SKM-1 (cell line): ENCODE measurements at regions not wholly inside any gene's neighbourhood (a gene's known extent, or its start where the extent isn't known, plus 50 kb on each side); places are given as distances from the start of the nearest gene placed in this dataset.
"Not testable (repeated sequence)": the region's sequence is repeated elsewhere in the genome, so short reads cannot be mapped to it uniquely, and the experiment has no call there.

Experiments used
- DNase-seq: peaks from one replicate; lab custom pipeline; 2025; ENCODE audit not compliant: unreplicated experiment; lab: John Stamatoyannopoulos, UW

DNA sequence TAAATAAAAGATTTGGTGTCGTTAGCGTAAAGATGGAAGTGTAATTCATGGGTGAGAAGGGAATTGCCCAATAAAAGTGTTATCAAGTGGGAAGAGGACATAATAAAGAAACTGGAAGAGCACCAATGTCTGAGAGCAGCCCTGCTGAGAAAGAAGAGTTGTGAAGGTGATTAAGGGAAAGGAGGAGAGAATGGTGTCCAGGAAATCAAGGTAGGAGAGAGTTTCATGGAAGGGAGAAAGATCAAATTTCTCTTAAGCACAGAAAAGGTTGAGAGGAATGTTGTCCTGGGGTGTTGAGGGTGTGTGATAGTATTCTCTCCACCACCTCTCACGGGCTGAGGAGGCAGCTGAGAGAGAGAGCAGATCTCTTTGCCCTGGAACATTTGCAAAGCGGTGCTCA, 339.7 kb downstream of the SATB1 start:
- DNase-seq: no peak

DNA sequence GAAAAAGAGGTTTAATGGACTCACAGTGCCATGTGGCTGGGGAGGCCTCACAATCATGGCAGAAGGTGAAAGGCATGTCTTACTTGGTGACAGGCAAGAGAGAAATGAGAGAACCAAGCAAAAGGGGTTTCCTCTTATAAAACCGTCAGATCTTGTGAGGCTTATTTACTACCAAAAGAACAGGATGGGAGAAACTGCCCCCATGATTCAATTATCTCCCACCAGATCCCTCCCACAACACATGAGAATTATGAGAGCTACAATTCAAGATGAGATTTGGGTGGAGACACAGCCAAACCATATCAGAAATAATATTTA, 340.8 kb upstream of the TBC1D5 start:
- not testable (repeated sequence) for DNase-seq

DNA sequence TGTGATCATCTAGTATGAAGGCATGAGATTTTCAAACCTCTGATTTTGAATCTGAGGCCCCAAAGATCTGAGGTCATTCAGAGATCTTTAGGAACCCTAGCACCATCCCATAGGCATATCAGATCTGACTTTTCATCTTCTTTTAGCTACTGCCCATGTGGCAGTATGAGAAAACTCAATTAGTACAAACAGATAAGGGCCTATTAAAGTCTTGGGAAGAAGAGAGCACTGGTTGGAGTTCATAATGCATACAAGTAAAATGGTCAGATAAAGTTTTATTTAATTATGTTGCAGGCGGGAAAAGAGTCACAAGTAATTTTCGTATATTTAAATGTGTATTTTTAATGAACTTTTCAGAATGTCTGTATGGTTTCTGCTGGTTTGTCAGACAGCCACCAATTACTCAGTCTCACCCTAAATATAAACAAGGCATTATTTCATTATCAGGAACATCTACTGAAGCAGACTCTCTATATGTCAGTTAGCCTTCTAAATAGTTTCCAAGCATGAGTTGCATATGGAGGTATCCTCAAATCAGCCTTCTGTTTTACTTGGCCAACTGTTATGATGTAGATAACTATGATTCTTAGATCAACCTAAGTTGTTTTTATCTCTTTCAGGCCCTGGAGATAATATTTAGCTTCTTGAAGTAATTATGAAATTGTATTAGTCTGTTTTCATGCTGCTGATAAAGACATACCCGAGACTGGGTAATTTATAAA, 340.3 kb upstream of the TBC1D5 start:
- DNase-seq: no peak

DNA sequence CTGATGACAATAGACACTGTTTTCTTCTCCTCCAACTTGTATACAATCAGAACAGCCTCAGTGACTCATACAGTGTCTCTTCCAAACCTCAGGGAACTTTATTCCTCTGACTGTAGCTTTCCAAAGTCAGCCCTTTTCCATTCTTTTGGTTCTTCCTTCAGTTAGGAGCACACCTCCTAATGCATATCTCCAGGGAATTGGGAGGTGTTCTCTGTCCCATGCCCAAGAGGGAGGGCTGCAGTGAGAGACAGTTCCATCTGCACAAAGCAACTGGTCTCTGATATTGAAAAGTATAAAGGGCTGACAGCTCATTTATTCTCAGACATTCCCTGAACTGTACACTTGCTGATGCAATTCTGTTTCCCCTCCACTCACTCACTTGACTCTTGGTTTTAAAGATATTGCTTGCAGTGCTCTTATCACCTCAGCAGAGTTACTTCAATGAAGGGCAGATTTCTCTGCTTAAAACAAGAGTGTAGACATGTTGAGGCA, 337.8 kb upstream of the TBC1D5 start:
- DNase-seq: no peak

DNA sequence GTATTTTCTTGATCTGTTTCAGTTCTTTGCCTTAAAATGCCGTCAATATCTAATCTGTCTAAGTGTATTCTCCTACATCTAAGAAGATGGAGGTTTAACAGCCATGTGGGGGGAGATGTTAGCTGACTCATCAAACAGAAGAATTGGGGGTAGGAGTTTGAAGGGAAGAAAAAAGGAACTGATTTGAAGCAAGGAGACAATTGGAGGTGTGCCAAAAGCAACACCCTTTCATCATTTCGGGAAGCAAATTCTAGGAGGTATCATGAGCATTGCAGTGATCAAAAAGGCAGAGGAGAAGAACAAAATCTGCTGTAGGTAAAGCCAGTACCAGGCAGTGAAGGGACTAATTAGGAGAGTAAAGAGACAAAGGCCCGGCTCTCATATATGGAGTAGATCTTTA, 337.3 kb upstream of the TBC1D5 start:
- DNase-seq: peak; percentile 43

DNA sequence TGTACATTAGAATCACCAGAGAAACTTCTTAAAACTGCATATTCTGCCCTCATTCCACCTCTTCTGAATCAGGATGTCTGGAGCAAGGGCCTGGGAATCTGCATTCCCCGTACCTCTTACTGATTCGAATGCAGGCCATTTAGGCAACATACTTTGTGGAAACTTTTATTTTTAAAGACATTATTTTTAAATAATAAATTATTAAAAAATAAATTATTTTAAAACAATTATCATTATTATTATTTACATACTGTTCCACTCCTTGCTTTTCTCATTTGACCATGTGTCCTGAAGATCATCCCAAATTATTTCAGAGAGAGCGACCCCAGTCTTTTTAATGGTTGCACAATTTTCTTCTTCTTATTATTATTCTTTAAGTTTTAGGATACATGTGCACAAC, 336.6 kb upstream of the TBC1D5 start:
- DNase-seq: no peak

DNA sequence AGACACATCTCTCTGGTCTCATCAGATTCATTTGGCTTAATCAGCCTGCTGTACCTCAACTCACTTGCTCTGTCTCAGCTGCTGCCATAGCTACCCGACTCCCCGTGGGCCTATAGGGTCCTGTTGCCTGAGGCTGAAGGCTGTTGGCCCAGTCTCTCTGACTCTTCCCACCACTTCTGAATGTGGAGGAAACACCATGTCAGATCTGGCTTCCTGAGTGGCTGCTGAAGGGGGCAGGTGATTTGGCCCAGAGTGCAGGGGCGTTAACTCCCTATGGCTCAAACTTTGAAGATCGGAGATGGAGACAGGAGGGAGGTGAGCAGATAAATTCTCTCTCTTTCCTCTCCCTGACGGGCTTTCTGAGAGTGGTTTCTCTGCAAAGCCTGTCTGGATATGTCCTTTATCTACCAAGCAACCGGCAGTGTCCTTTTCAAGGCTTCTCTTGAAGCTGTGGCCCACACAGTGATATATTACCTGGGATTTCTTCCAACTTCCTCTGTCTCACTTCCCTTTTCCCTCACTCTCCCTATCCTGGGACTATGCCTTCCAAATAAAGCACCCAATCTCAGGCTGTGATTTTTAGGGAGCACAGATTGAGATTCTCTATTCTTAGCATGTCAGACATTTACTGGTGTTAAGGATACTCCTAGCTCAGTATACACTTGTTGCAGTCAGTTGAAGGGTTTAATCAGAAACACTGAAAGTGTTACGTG, 334.9 kb upstream of the TBC1D5 start:
- DNase-seq: no peak

DNA sequence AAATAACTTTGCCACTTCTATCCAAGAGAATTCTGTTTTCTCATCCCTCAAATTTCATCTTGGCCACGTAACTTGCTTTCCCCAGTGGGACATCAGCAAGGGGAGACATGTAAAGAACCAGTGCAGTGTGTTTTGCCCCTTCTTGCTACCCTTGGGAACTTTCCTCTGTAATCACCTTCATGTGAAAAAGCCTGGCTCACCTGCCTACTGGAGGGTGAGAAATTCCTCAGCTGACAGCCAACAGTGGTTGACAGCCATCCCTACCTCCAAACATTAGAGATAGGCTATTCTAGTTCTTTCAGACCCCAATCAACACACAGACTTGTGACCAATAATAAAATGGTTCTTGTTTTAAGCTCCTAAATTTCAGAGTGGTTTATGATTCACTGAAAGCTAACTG, 333.9 kb upstream of the TBC1D5 start:
- DNase-seq: no peak

DNA sequence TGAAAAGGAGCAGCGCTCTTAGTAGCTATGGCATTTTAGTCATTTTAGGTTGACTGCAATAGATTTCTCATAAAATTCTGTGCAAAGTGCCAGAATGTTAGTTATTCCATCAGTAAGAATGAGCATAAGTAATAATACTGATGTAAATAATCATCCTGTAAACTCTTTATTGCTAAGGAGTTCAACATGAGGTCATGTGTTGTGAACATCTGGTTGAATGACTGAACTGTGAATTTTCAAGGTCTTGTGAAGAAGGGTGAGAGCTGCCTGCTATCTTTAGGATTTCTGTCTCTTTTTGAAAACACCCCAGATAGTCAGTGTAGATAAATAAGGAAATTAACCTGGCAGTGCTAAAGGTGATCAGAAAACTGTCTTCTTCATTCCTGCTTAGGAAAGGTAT, 333.4 kb upstream of the TBC1D5 start:
- no peak for DNase-seq

DNA sequence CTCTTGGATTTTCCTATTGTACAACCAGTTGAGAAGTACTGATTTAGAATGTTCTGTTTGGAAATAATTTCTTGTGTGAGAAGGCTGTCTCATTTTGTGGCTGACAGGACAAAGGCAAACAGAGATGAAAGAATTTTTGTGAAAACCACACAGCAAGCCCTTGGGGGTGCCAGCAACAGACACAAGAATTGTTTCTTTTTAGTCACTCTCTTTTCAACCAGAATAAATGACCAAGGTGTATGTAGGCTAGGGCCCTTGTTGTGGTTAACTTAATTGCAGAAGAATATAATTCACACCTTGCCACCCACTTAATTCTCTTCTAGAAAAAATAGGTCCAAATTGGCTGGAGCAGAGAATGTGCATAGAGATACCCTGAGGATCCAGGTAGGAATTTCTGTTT, 329.4 kb upstream of the TBC1D5 start:
- DNase-seq: no peak

DNA sequence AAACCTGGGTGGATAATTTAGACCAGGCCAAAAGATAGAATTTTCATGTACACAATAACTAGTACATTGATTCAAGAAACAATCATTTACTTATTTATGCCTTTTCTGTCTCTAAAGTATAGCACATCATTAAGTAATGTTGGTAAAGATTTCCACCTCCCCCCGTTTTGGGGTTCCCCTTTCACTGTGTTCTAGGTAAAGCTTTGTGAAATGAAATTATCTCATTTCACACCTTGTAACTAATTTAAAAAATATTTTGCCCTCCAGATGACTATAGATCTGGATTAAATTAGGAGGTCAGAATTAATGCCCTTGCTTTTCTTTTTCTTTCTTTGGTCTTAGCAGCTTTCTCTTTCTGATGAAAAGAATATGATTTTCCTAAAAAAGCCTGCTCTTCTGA, 328.5 kb upstream of the TBC1D5 start:
- no peak for DNase-seq

DNA sequence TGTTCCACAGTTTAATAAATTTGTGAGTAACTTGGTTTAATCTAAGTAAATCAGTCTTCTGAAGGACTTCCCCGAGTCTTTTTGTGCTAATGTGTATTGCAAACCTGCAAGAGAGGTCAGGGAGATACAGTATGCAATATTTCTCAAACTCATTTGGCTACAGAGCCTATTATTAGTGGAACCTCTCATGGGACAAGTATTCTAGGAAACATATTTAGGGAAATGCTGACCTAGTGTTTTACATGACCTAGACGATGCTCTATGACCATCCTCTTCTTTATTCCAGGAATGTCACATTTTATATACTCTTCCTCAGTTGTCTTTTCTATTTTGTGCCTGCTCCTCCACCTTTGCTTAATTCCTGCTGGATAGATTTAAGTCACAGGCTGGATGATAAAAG, 327.8 kb upstream of the TBC1D5 start:
- DNase-seq: no peak

DNA sequence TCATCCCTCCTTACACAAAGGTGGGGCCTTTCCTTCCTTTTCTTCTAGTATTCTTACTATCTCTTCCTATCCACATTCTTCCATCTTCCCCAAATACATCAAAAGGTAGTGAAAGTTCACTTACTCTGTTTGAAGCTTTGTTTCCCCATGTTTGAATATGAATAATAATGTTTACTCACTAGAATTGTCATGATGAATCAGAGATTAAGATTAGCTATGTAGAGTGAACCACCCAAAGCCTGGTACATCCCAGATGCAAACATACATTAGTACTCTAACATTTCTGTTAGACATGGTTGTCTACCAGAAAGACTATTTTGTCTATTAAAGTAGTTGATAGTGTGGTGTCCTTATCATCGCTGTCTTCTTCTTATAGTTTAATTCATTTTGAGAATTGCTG, 327.1 kb upstream of the TBC1D5 start:
- DNase-seq: no peak

DNA sequence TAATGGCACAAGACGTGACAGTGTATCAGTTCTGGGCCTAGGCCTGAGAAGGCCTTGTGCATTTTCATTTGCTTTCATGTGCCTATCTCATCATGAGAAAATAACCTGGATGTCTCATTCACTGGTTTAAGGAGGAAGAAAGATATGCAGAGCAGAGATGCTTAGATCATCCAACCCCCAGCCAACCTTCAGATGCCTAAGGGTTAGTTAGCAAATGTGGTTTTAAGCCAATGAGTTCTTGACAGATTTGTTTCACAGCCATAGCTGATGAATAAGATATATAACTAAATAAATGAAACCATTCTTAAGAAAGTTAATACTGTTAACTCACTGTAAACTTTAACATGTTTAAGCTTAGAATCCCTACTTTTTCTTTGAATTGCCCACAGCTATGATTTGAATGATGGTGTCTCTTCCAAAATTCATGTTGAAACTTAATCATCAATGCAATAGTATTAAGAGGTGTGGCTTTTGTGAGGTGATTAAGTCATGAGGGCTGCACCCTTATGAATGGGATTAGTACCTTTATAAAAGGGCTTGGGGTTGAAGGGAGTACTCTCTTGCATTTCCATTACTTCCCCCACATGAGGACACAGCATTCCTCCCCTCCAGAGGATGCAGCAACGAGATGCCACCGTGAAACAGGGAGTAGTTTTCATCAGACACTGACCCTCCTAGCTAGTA, 324.6 kb upstream of the TBC1D5 start:
- no peak for DNase-seq

DNA sequence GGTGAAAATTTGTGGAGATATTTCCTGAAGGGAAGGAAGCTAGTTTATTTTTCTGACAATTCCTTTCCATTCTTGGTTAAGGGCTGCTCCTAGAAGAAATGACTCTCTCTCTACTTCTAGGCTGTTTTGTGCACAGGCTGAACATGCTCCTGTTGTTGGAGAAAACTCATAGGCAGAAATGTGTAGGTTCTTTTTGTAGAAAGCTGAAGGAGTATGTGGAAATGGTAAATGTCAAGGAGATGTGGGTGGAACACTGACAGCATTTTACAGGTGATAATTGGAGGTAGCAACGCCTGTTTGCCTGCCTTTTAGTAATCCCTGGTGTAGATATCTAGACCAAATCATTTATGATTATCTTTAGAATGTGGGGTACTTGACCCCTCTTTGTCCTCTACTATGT, 322.2 kb upstream of the TBC1D5 start:
- DNase-seq: no peak

DNA sequence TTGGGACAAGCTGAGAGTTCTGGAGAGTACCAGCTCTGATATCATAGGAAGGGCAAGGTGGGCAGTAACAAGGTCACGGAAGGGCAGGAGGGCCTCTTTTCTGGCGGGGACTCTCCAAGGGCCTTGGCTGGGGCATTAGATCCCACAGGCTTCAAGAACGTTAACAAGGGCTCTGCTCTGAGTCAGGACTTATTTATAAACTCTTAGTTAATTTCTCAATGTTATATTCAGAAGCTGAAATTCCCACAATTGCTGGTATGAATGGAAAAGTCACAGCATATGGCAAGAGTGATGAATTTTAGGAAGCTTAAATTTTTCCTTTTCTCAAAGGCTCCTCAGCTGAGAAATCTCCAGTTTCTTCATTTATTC, 320.2 kb upstream of the TBC1D5 start:
- no peak for DNase-seq

DNA sequence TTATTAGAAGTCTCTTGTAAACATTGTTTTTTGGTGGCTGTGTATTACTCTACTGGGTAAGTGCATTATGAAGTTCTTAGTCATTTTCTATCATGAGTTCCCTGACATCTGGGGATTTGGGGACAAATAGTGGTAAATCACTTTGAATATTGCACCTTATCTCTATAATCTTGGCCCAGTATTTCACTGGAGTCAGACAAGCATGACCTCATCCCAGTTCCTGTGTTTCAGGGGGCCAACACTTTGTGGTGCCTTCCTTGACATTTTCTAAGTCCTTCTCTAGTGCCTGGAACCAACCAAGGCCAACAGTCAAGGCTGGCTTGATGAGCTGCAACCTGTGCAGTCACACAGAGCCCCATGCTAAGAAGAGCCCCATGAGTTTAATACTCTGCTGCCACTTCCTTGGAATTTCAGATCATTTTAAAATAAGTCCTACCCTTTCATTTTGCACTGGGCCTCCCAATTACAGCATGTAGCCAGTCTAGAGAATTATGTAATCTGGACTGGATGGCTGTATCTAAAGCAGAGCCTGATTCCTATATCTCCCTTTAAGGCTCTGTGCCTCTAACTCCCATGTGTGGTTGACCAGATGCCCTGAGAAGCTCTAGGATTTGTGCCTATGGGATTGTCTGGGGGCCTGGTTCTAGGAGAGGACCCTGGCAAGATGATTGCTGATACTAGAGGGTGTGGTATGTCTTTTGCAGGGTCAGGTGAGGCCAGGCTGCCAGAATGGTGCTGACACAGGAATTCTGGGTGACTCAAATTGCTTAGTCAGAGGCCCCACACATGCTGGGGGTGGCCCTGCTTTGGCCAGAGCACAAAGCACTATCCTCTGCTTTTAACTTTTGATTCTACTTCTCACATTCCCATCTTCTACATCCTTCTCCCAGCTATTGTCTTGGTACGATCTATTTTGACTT, 319.6 kb upstream of the TBC1D5 start:
- DNase-seq: no peak

DNA sequence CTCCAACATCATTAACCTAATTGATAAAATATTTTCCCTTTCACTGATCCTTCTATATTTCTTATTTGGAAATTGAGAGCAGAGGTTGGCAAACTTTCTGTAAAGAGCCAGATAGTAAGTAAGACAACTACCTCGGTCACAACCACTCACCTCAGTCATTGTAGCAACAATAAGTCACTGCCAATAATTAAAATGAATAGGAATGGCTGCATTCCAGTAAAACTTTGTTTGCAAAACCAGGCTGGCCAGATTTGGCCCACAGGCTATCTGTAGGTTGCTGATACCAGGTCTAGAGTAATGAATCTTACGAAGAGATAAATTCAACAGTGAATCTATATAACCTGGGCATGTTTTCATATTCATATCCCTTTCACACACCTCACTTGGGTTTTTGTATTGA, 316.2 kb upstream of the TBC1D5 start:
- DNase-seq: no peak

DNA sequence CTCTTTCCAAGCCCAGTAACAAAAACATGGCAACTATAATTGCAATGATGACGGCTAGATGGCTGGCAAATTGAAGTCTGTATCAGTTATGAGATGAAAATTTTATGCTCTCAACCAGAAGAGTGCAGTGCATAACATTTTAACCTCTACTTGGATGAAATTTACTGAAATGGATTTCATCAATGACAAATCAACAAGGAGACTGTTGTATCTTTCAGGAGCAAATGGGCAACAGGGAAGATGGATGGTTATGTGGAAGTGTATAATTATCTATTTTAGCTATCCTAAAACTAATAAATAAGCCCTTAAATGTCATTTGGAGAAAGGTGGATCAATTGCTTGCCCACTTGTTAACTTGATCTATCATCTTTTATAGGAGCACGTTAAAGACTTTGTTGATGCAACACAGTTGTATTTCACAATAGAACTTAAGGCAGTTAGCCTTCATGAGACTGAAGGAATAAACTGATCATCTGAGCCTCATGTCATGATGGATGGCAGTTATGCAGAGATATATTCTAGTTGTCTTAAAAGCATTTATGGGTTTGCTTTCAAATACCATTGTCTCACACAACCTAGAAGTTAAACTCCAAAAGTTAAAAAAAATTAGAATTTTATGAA, 315.1 kb upstream of the TBC1D5 start:
- no peak for DNase-seq

DNA sequence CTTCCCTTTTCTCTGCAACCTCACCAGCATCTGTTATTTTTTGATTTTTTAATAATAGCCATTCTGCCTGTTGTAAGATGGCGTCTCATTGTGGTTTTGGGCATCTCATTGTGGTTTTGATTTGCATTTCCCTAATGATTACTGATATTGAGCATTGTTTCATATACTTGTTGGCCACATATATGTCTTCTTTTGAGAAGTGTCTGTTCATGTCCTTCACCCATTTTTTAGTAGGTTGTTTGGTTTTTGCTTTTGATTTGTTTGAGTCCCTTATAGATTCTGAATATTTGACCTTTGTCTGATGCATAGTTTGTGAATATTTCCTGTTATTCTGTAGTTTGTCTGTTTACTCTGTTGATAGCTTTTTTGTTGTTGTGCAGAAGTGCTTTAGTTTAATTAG, 312.2 kb upstream of the TBC1D5 start:
- no peak for DNase-seq

DNA sequence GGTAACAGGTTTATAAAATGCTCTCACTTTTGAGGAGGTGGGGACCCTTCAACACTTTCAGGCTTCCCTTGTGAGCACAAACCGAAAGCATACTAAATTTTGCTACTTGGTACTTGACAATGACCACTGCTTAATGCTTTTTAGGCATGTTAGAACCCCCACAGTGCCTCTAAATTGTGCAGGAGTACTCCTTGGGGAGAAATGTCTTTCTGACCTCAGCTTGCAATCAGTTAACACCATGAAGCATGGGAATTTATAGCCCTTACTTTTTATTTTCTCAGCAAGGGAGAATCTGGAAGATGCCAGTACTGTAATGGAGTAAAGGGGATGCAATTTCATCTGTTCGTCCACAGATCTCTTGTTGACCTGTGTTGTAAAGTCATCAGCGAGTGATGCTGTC, 308.9 kb upstream of the TBC1D5 start:
- no peak for DNase-seq
